OCI-LY3 (cell line): ENCODE measurements at regions not wholly inside any gene's neighbourhood (a gene's known extent, or its start where the extent isn't known, plus 50 kb on each side); places are given as distances from the start of the nearest gene placed in this dataset.

Experiments
- EZH2phosphoT487 ChIP-seq: fragments of 200-600 bp; shearing (Covaris generic); IDR thresholded peaks from 2 replicates; pipeline ENCODE4 v1.6.1; 2018; ENCODE audit warnings: antibody characterized with exemption, mixed run types, low read depth
- TF ChIP-seq, protein P1 (sequence below): fragments of 200-600, 300-600 bp; sonication (generic); IDR thresholded peaks from 2 replicates; pipeline ENCODE4 v1.5.1; 2014; ENCODE audit warnings: antibody characterized with exemption, low read length, low read depth

DNA sequence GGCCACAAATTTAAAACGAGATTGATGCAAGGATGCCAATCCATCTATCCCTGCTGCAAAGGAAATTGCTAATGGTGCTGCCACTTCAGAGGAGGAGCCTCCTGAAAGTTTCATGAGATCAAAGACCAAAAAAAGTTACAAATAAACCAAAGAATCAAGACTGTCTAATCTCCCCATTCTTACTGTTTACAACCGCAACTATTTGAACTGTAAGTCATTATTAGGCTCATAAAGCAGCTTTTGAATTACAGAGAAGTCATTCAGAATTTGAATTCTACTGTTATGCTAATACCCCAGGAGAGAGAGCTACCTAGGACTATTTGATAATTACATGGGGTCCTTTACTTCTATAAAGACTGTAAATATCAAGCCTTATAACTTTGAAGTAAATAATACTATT lies 1613.6 kb upstream of the WWC1 start:
- no peak for TF ChIP-seq EZH2phosphoT487
- TF ChIP-seq, protein P1, sequence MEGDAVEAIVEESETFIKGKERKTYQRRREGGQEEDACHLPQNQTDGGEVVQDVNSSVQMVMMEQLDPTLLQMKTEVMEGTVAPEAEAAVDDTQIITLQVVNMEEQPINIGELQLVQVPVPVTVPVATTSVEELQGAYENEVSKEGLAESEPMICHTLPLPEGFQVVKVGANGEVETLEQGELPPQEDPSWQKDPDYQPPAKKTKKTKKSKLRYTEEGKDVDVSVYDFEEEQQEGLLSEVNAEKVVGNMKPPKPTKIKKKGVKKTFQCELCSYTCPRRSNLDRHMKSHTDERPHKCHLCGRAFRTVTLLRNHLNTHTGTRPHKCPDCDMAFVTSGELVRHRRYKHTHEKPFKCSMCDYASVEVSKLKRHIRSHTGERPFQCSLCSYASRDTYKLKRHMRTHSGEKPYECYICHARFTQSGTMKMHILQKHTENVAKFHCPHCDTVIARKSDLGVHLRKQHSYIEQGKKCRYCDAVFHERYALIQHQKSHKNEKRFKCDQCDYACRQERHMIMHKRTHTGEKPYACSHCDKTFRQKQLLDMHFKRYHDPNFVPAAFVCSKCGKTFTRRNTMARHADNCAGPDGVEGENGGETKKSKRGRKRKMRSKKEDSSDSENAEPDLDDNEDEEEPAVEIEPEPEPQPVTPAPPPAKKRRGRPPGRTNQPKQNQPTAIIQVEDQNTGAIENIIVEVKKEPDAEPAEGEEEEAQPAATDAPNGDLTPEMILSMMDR = no peak
